Breast epithelium (tissue), 4 donors: ENCODE measurements at regions not wholly inside any gene's neighbourhood (a gene's known extent, or its start where the extent isn't known, plus 50 kb on each side); places are given as distances from the start of the nearest gene placed in this dataset.

Experiments used
- DNase-seq, 2 donors: peaks; one replicate each; pipeline ENCODE4 v3.0.0-alpha.2; 2019; ENCODE audit warnings: low spot score in 2 of 2
- H3K27ac ChIP-seq, 2 donors: fragments of 200-600 bp; sonication (generic) in 1 of 2; one replicate each; pipeline ENCODE4 v1.5.1; 2016 to 2019; ENCODE audit warnings: mild to moderate bottlenecking in 1 of 2
- H3K27me3 ChIP-seq, 2 donors: fragments of 200-600 bp; sonication (generic) in 1 of 2; one replicate each; pipeline versions ENCODE4 v1.5.1 to v1.6.0; 2017 to 2019; ENCODE audit warnings: control low read depth in 1 of 2, mild to moderate bottlenecking in 1 of 2
- H3K36me3 ChIP-seq: fragments of 200-600 bp; one replicate; pipeline ENCODE4 v1.5.1; 2019
- H3K4me1 ChIP-seq, 2 donors: fragments of 200-600 bp; sonication (generic); one replicate each; pipeline ENCODE4 v1.5.1; 2016 to 2019; ENCODE audit warnings: control low read depth in 1 of 2
- H3K4me3 ChIP-seq, 3 donors: fragments of 200-600 bp; sonication (generic); 1 replicate in 2 of 3; 2 replicates in 1 of 3; pipeline ENCODE4 v1.5.1; 2016 to 2019; ENCODE audit warnings: mild to moderate bottlenecking in 3 of 3, moderate library complexity in 2 of 3
- H3K9me3 ChIP-seq, 2 donors: fragments of 200-600 bp; sonication (generic) in 1 of 2; one replicate each; pipeline ENCODE4 v1.5.1; 2016 to 2019; ENCODE audit warnings: control low read depth in 1 of 2
- CTCF ChIP-seq, 3 donors: fragments of 450-650 bp; IDR thresholded peaks; one replicate each; pipeline ENCODE4 v1.5.1; 2016 to 2017; ENCODE audit warnings: antibody characterized with exemption in 3 of 3, mild to moderate bottlenecking in 3 of 3, moderate library complexity in 3 of 3
- POLR2A ChIP-seq: fragments of 450-650 bp; IDR thresholded peaks from one replicate; pipeline ENCODE4 v1.6.1; 2016; ENCODE audit warnings: antibody characterized with exemption, mild to moderate bottlenecking, moderate library complexity
- POLR2AphosphoS5 ChIP-seq, 3 donors: sonication (generic); formaldehyde crosslinking; IDR thresholded peaks; one replicate each; pipeline ENCODE4 v1.6.1; 2017; ENCODE audit warnings: antibody characterized with exemption in 3 of 3
- intact Hi-C: fragments of 100-400 bp; cut with DNase I; formaldehyde crosslinking; loops from one replicate; pipeline ENCODE4 v1.15.1; 2023; ENCODE audit warnings: low total_unique reads

DNA sequence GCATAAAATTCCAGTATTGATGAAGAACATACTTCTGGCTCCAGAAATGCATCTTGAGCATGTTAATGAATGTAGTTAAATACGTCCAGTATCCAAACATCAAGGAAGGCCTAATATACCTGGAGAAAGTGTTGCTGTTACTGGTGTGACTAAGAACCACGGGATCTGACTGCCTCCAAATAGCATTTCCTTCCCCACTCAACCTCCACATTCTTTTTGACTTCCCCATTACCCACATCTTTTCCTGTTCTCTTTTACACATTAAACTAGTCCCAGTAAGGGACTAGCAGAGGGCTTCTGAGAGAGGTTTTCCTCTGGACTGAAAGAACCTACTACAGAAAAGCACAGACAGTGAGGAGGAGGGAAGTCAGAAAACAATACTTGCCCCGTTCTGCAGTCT, 482.8 kb upstream of the HTR2C start:
- peaks cover 0 to 39% of the 10 kb centered on the region in 2 donors for H3K27me3 ChIP-seq
- H3K4me3 ChIP-seq, result no peak overlapping the region
- no peak for DNase-seq
- no peak overlapping the region for H3K27ac ChIP-seq
- H3K9me3 ChIP-seq, result no peaks in the 10 kb centered on the region
- no peaks in the 10 kb centered on the region for H3K4me1 ChIP-seq
- no peaks in the 10 kb centered on the region for H3K36me3 ChIP-seq
- TF ChIP-seq POLR2AphosphoS5 (IDR thresholded peaks at IDR 0.05) (no peak), CTCF (IDR thresholded peaks at IDR 0.05) (no peak), POLR2A (no peak)
- intact Hi-C loops, result no loop called here

DNA sequence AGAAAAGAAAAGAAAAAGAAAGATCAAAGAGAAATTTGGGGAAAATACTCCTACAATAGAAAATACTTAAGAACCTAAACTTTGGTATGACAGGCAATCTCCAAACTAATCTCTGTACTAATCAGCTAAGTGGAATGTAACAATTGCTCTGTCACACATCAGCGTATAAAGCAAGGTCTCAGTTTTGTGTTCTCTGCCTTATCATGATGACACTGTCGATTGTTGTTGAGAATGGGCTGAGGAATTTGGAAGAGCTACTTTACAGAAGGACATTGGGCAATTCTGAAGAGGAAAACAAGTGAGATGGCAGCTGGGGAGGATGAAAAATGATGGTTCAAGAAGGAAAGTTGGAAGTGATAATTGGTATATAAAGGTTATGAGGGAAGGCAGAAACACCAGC, 486.0 kb upstream of the HTR2C start:
- Histone ChIP-seq H3K27ac (no peak overlapping the region), H3K27me3 (peaks cover 0 to 42% of the 10 kb centered on the region in 2 donors), H3K9me3 (peaks cover 0 to 6% of the 10 kb centered on the region in 2 donors), H3K4me1 (no peaks in the 10 kb centered on the region), H3K36me3 (no peaks in the 10 kb centered on the region), H3K4me3 (no peak overlapping the region)
- intact Hi-C loops, result no loop called here
- no peak for TF ChIP-seq CTCF (IDR thresholded peaks at IDR 0.05)
- no peak for TF ChIP-seq POLR2A
- TF ChIP-seq POLR2AphosphoS5 (IDR thresholded peaks at IDR 0.05), result no peak
- DNase-seq, result no peak

- Histone ChIP-seq H3K4me1 (no peaks in the 10 kb centered on the region), H3K27ac (no peak overlapping the region), H3K27me3 (peaks cover 0 to 40% of the 10 kb centered on the region in 2 donors), H3K4me3 (no peak overlapping the region), H3K9me3 (peaks cover 0 to 10% of the 10 kb centered on the region in 2 donors), H3K36me3 (no peaks in the 10 kb centered on the region)
- no peak for TF ChIP-seq CTCF (IDR thresholded peaks at IDR 0.05)
- no peak for TF ChIP-seq POLR2AphosphoS5 (IDR thresholded peaks at IDR 0.05)
- no peak for TF ChIP-seq POLR2A
- DNase-seq, result no peak
- intact Hi-C loops, result no loop called here
Measured at GRCh38 chrX:114097427-114097826, 486.5 kb upstream of the HTR2C start.

DNA sequence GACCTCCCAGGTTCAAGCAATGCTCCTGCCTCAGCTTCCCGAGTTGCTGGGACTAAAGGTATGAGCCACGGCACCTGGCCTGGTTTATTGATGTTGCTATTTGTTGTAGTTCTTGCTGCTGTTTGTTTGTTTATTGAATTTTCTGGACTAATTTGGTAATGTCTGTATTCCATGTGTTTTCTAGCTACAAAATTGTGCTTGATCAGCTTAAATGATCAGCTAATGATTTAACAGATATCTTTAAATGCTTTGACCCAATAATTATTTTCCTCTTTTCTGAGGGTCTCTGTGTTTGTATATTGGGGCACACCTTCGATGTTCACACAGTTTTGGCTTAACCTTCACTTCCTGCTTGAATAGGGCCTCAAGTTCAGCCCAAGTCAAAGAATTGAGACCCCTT, 488.1 kb upstream of the HTR2C start:
- no peak overlapping the region for H3K4me3 ChIP-seq
- intact Hi-C loops, result no loop called here
- no peaks in the 10 kb centered on the region for H3K36me3 ChIP-seq
- peaks cover 0 to 21% of the 10 kb centered on the region in 2 donors for H3K9me3 ChIP-seq
- peaks cover 0 to 37% of the 10 kb centered on the region in 2 donors for H3K27me3 ChIP-seq
- no peak overlapping the region for H3K27ac ChIP-seq
- no peak for DNase-seq
- no peaks in the 10 kb centered on the region for H3K4me1 ChIP-seq
- no peak for TF ChIP-seq POLR2AphosphoS5 (IDR thresholded peaks at IDR 0.05)
- TF ChIP-seq POLR2A, result no peak
- no peak for TF ChIP-seq CTCF (IDR thresholded peaks at IDR 0.05)

- TF ChIP-seq CTCF (IDR thresholded peaks at IDR 0.05), result no peak
- TF ChIP-seq POLR2A, result no peak
- TF ChIP-seq POLR2AphosphoS5 (IDR thresholded peaks at IDR 0.05), result no peak
- peaks cover 8 to 13% of the 10 kb centered on the region in 2 donors for H3K9me3 ChIP-seq
- H3K27ac ChIP-seq, result no peak overlapping the region
- DNase-seq, result no peak
- no peak overlapping the region for H3K4me3 ChIP-seq
- H3K27me3 ChIP-seq, result peaks cover 0 to 12% of the 10 kb centered on the region in 2 donors
- H3K4me1 ChIP-seq, result no peaks in the 10 kb centered on the region
- intact Hi-C loops, result no loop called here
- no peaks in the 10 kb centered on the region for H3K36me3 ChIP-seq
Measured at GRCh38 chrX:114087543-114087942, 496.3 kb upstream of the HTR2C start.
